HEK293 (cell line): ENCODE measurements at regions not wholly inside any gene's neighbourhood (a gene's known extent, or its start where the extent isn't known, plus 50 kb on each side); places are given as distances from the start of the nearest gene placed in this dataset.

Experiments
- BCL6B ChIP-seq: fragments of 450-650 bp; formaldehyde crosslinking; IDR thresholded peaks from 2 replicates; pipeline ENCODE4 v1.5.1; 2017; ENCODE audit warnings: missing biosample characterization, missing genetic modification characterization
- CTCF ChIP-seq: fragments of 450-650 bp; formaldehyde crosslinking; IDR thresholded peaks from 2 replicates; pipeline ENCODE4 v1.5.1; 2016; ENCODE audit warnings: missing biosample characterization, missing genetic modification characterization
- ZNF2 ChIP-seq: fragments of 450-650 bp; formaldehyde crosslinking; IDR thresholded peaks from 2 replicates; pipeline ENCODE4 v1.5.1; 2016; ENCODE audit warnings: missing biosample characterization, missing genetic modification characterization

GRCh38 chr4:177948853-177949252 is 506.6 kb upstream of the AGA start:
- TF ChIP-seq BCL6B (tag by site-specific recombination) (no peak), CTCF (tag by site-specific recombination) (no peak), ZNF2 (tag by site-specific recombination) (no peak)
